Ureter (tissue), 1 donor: ENCODE measurements at regions not wholly inside any gene's neighbourhood (a gene's known extent, or its start where the extent isn't known, plus 50 kb on each side); places are given as distances from the start of the nearest gene placed in this dataset.
"Not testable (repeated sequence)": the region's sequence is repeated elsewhere in the genome, so short reads cannot be mapped to it uniquely, and the experiment has no call there.

ENCODE experiments used
- DNase-seq: peaks from one replicate; pipeline ENCODE4 v3.0.0-alpha.2; 2020; ENCODE audit warnings: low spot score
- donor health status: DM: yes; HTN: yes; CAD: no.

- DNase-seq: no peak
Measured at GRCh38 chr11:121901886-121902285, 214.1 kb downstream of the BLID start.

GRCh38 chr11:121901417-121901816 is 214.6 kb downstream of the BLID start:
- DNase-seq: not testable (repeated sequence)

GRCh38 chr11:121899520-121899919 is 216.5 kb downstream of the BLID start:
- DNase-seq: no peak

- DNase-seq: no peak
Measured at GRCh38 chr11:121898903-121899302, 217.1 kb downstream of the BLID start.

- DNase-seq: no peak
Measured at GRCh38 chr11:121895919-121896318, 220.1 kb downstream of the BLID start.

- DNase-seq: no peak
Measured at GRCh38 chr11:121894581-121894980, 221.4 kb downstream of the BLID start.

GRCh38 chr11:121892863-121893262 is 223.2 kb downstream of the BLID start:
- DNase-seq: no peak

- no peak for DNase-seq
Measured at GRCh38 chr11:121892131-121892681, 223.8 kb downstream of the BLID start.

GRCh38 chr11:121890946-121891515 is 225.0 kb downstream of the BLID start:
- no peak for DNase-seq

GRCh38 chr11:121890377-121890776 is 225.6 kb downstream of the BLID start:
- DNase-seq: no peak

GRCh38 chr11:121889931-121890330 is 226.1 kb downstream of the BLID start:
- DNase-seq: no peak

GRCh38 chr11:121889186-121889585 is 226.8 kb downstream of the BLID start:
- DNase-seq: no peak

- DNase-seq: no peak
Measured at GRCh38 chr11:121887976-121888557, 227.9 kb downstream of the BLID start.

- no peak for DNase-seq
Measured at GRCh38 chr11:121887569-121887968, 228.4 kb downstream of the BLID start.

- DNase-seq: no peak
Measured at GRCh38 chr11:121886996-121887395, 229.0 kb downstream of the BLID start.

- DNase-seq: peak; percentile 44
Measured at GRCh38 chr11:121886005-121886734, 229.8 kb downstream of the BLID start.

- no peak for DNase-seq
Measured at GRCh38 chr11:121884626-121885025, 231.4 kb downstream of the BLID start.

- DNase-seq: no peak
Measured at GRCh38 chr11:121881806-121882205, 234.2 kb downstream of the BLID start.

- no peak for DNase-seq
Measured at GRCh38 chr11:121877152-121877551, 238.9 kb downstream of the BLID start.

- no peak for DNase-seq
Measured at GRCh38 chr11:121873766-121874165, 242.2 kb downstream of the BLID start.

GRCh38 chr11:121872356-121872755 is 243.7 kb downstream of the BLID start:
- DNase-seq: no peak

- DNase-seq: no peak
Measured at GRCh38 chr11:121870206-121871045, 245.6 kb downstream of the BLID start.
